Hematopoietic multipotent progenitor cell (in vitro differentiated cells): ENCODE measurements at regions not wholly inside any gene's neighbourhood (a gene's known extent, or its start where the extent isn't known, plus 50 kb on each side); places are given as distances from the start of the nearest gene placed in this dataset. TPM values are rescaled to one million over a fixed set of nuclear protein-coding genes. Genes with fewer than 3 reads are reported as not detected.
A peak's percentile ranks its signal among the peaks of the same experiment; 100 is the strongest.

Source experiments
- DNase-seq, 3 donors: peaks; one replicate each; pipeline ENCODE4 v3.0.0-alpha.2; 2011 to 2015; ENCODE audit warnings: low read depth in 2 of 3, low spot score in 2 of 3
- small RNA-seq: library from RNA; depleted of rRNA; stranded (forward); fragments of <200 nt; gene quantifications from one replicate; pipeline ENCODE3, GENCODE V24; 2012

- DNase-seq, result no peak
These were observed 53.6 kb upstream of the BHLHE23 start for GRCh38 chr20:63060057-63060991.

GRCh38 chr20:63059684-63060056 lies 52.9 kb upstream of the BHLHE23 start:
- no peak for DNase-seq

- no peak for DNase-seq
These were observed 52.1 kb upstream of the BHLHE23 start for GRCh38 chr20:63058696-63059335.

- peak in 1 of 3 donors; percentile 7 for DNase-seq
These were observed 50.7 kb upstream of the BHLHE23 start for GRCh38 chr20:63057171-63058117.

GRCh38 chr20:63056236-63057170 lies 49.7 kb upstream of the BHLHE23 start:
- peak; percentile 29 to 82 (median 51) for DNase-seq

Small RNA genes lying in the stretch of these regions (small RNA-seq; reads per million reads assigned to genes)
- not detected for gene RF00635
